Neural crest cell (in vitro differentiated cells): ENCODE measurements at regions not wholly inside any gene's neighbourhood (a gene's known extent, or its start where the extent isn't known, plus 50 kb on each side); places are given as distances from the start of the nearest gene placed in this dataset.
A peak's percentile ranks its signal among the peaks of the same experiment; 100 is the strongest.

Source experiments
- DNase-seq: peaks from one replicate; pipeline ENCODE4 v3.0.0; 2021; ENCODE audit warnings: low read depth, mixed read lengths, low spot score
- H3K27ac Mint-ChIP-seq: one replicate; pipeline ENCODE4 v1.8.0; 2021; ENCODE audit warnings: mild to moderate bottlenecking, mixed read lengths; ENCODE audit not compliant: unreplicated experiment
- H3K27me3 Mint-ChIP-seq: 2 replicates; pipeline ENCODE4 v1.8.0; 2021; ENCODE audit warnings: low read depth, mild to moderate bottlenecking, mixed read lengths
- H3K36me3 Mint-ChIP-seq: 2 replicates; pipeline ENCODE4 v1.8.0; 2021; ENCODE audit warnings: low read depth, mild to moderate bottlenecking, mixed read lengths
- H3K4me1 Mint-ChIP-seq: 2 replicates; pipeline ENCODE4 v1.8.0; 2021; ENCODE audit warnings: mixed read lengths
- H3K4me3 Mint-ChIP-seq: one replicate; pipeline ENCODE4 v1.8.0; 2021; ENCODE audit warnings: mild to moderate bottlenecking, mixed read lengths
- H3K9me3 Mint-ChIP-seq: 2 replicates; pipeline ENCODE4 v1.8.0; 2021; ENCODE audit warnings: mixed read lengths
- TF ChIP-seq, protein P1 (sequence below): fragments of 200-600 bp; sonication (generic); conservative IDR thresholded peaks from 2 replicates; pipeline ENCODE4 v1.5.0; 2021; ENCODE audit warnings: antibody characterized with exemption, mild to moderate bottlenecking

DNA sequence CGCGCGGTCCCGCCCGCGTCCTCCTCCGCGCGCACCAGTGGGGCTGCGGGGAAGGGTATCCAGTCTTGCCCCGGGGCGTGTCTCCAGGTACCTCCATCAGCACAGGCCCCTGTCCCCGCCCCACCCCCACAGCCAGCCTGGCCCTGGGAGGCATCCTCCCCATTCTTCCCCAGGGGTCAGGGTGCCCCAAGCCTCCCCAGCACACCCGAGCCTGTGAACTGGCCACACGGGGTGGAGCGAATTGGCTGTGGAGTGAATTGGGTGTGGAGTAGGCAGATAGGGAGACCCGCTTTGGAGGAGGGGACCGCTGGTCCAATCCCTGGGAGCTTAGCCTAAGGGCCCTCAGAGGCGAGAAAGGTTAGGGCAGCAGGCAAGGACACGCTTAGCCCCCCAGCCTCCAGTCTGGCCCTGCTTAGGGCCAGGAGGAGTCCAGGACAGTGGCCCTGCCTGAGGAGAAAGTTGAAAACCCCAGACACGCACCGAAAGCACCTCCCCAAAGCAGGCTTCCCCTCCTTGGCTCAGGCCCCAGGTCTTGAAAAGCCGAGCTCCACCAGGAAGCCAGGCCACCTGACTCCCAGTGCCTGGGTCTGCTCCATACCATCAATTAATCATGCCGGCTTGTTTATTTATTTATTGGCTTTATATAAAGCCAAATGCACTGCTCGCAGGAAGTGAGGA lies 107.7 kb upstream of the SLC6A11 start:
- Mint-ChIP-seq H3K36me3 (no peaks in the 10 kb centered on the region), H3K4me3 (peak overlapping the region; percentile 60), H3K27me3 (peaks cover 91% of the 10 kb centered on the region), H3K9me3 (no peaks in the 10 kb centered on the region), H3K27ac (no peak overlapping the region), H3K4me1 (peaks cover 8% of the 10 kb centered on the region)
- TF ChIP-seq, protein P1, sequence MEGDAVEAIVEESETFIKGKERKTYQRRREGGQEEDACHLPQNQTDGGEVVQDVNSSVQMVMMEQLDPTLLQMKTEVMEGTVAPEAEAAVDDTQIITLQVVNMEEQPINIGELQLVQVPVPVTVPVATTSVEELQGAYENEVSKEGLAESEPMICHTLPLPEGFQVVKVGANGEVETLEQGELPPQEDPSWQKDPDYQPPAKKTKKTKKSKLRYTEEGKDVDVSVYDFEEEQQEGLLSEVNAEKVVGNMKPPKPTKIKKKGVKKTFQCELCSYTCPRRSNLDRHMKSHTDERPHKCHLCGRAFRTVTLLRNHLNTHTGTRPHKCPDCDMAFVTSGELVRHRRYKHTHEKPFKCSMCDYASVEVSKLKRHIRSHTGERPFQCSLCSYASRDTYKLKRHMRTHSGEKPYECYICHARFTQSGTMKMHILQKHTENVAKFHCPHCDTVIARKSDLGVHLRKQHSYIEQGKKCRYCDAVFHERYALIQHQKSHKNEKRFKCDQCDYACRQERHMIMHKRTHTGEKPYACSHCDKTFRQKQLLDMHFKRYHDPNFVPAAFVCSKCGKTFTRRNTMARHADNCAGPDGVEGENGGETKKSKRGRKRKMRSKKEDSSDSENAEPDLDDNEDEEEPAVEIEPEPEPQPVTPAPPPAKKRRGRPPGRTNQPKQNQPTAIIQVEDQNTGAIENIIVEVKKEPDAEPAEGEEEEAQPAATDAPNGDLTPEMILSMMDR: no peak
- no peak for DNase-seq

- TF ChIP-seq, protein P1: no peak
- no peaks in the 10 kb centered on the region for H3K9me3 Mint-ChIP-seq
- no peak for DNase-seq
- peaks cover 91% of the 10 kb centered on the region for H3K27me3 Mint-ChIP-seq
- no peak overlapping the region for H3K27ac Mint-ChIP-seq
- H3K36me3 Mint-ChIP-seq: no peaks in the 10 kb centered on the region
- peaks cover 4% of the 10 kb centered on the region for H3K4me1 Mint-ChIP-seq
- H3K4me3 Mint-ChIP-seq: no peak overlapping the region
These were observed 106.8 kb upstream of the SLC6A11 start for GRCh38 chr3:10709110-10709781.

DNA sequence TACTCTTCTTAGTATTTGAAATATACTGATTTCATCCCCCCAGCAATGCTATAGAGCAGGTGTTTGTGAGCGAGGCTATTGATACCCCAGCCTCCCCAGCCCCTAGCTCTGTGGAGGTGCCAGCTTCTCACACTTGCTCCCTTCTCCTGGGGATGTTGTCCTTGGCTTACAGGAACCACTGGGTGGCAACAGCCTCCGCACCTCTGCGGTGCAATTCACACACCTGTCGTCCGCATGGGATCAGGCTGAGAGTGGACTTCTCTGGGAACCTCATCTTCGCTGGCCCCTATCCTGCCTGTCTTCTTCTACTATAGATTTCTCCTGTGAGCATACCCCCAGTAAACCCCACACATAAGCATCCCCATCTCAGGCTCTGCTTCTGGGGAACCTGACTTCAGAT lies 103.9 kb upstream of the SLC6A11 start:
- Mint-ChIP-seq H3K4me1 (peaks cover 2% of the 10 kb centered on the region), H3K9me3 (no peaks in the 10 kb centered on the region), H3K36me3 (no peaks in the 10 kb centered on the region), H3K27ac (no peak overlapping the region), H3K27me3 (peaks cover 77% of the 10 kb centered on the region), H3K4me3 (no peak overlapping the region)
- TF ChIP-seq, protein P1: no peak
- DNase-seq: no peak

DNA sequence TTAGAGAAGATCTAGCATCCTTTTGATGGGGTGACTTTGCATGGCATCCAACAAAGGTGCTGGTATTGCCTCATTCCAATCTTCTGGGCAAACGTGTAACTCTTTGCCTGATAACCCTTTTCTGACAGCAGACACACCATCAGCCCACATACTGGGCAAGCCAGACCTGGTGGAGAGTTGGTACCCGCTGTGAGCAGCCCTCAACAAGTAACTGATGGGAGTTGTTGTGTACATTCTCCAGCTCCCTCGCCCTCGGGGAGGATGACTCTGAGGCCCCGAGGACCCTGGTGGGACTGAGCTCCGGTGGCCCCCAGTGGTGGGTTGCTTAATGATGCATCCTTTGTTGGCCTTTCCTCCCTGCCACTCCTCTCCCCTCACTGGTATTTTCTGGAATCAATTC lies 102.4 kb upstream of the SLC6A11 start:
- DNase-seq: no peak
- H3K27me3 Mint-ChIP-seq: peaks cover 69% of the 10 kb centered on the region
- TF ChIP-seq, protein P1: no peak

DNA sequence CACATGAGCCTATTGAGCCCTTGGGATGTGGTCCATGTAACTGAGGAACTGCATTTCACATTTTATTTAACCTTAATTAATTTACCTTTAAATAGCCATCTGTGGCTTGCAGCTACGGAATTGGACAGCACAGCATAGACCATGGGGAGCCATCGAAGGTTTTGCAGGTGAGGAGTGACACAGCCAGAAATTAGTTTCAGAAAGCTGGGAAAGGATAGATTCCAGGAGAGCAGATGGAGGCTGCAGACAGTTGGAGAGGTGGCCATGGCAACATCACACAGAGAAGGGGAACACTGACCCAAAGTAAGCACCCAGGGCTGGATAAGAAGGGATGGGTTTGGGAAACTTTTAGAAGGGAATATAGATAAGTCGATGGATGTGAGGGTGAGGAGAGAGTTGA lies 100.1 kb upstream of the SLC6A11 start:
- Mint-ChIP-seq H3K36me3 (no peaks in the 10 kb centered on the region), H3K9me3 (no peaks in the 10 kb centered on the region), H3K27ac (no peak overlapping the region), H3K27me3 (peaks cover 56% of the 10 kb centered on the region), H3K4me3 (no peak overlapping the region), H3K4me1 (no peaks in the 10 kb centered on the region)
- no peak for DNase-seq
- TF ChIP-seq, protein P1: no peak

More for the DNA sequence above, 102.4 kb upstream of the SLC6A11 start:
- H3K4me3 Mint-ChIP-seq: no peak overlapping the region
- H3K4me1 Mint-ChIP-seq: no peaks in the 10 kb centered on the region
- no peaks in the 10 kb centered on the region for H3K36me3 Mint-ChIP-seq
- no peaks in the 10 kb centered on the region for H3K9me3 Mint-ChIP-seq
- H3K27ac Mint-ChIP-seq: no peak overlapping the region
